Right atrium auricular region (tissue), 2 donors: ENCODE measurements at regions not wholly inside any gene's neighbourhood (a gene's known extent, or its start where the extent isn't known, plus 50 kb on each side); places are given as distances from the start of the nearest gene placed in this dataset.
A peak's percentile ranks its signal among the peaks of the same experiment; 100 is the strongest.

Experiments used
- DNase-seq: peaks from one replicate; pipeline ENCODE4 v3.0.0-alpha.2; 2019; ENCODE audit warnings: low spot score
- H3K27ac ChIP-seq, 2 donors: fragments of 200-600 bp; sonication (generic); 1 replicate in 1 of 2; 2 replicates in 1 of 2; pipeline ENCODE4 v1.5.1; 2016 to 2019
- H3K27me3 ChIP-seq, 2 donors: fragments of 200-600 bp; sonication (generic); one replicate each; pipeline versions ENCODE4 v1.5.1 to v1.6.0; 2017 to 2019
- H3K36me3 ChIP-seq: fragments of 200-600 bp; sonication (generic); one replicate; pipeline ENCODE4 v1.5.1; 2016
- H3K4me1 ChIP-seq, 2 donors: fragments of 200-600 bp; sonication (generic); one replicate each; pipeline versions ENCODE4 v1.5.1 to v1.6.0; 2017 to 2019
- H3K4me3 ChIP-seq, 2 donors: fragments of 200-600 bp; sonication (generic); 1 replicate in 1 of 2; 2 replicates in 1 of 2; pipeline ENCODE4 v1.5.1; 2017 to 2019; ENCODE audit warnings: mild to moderate bottlenecking in 1 of 2, moderate library complexity in 1 of 2
- H3K9me3 ChIP-seq, 2 donors: fragments of 200-600 bp; sonication (generic); one replicate each; pipeline ENCODE4 v1.5.1; 2019
- TF ChIP-seq, protein P1 (sequence below), 2 donors: fragments of 200-600 bp; sonication (generic); IDR thresholded peaks; one replicate each; pipeline ENCODE4 v1.5.1; 2019; ENCODE audit warnings: antibody characterized with exemption in 2 of 2

GRCh38 chr15:61654002-61654740, 406.1 kb downstream of the VPS13C start:
- no peak overlapping the region for H3K4me3 ChIP-seq
- TF ChIP-seq, protein P1, sequence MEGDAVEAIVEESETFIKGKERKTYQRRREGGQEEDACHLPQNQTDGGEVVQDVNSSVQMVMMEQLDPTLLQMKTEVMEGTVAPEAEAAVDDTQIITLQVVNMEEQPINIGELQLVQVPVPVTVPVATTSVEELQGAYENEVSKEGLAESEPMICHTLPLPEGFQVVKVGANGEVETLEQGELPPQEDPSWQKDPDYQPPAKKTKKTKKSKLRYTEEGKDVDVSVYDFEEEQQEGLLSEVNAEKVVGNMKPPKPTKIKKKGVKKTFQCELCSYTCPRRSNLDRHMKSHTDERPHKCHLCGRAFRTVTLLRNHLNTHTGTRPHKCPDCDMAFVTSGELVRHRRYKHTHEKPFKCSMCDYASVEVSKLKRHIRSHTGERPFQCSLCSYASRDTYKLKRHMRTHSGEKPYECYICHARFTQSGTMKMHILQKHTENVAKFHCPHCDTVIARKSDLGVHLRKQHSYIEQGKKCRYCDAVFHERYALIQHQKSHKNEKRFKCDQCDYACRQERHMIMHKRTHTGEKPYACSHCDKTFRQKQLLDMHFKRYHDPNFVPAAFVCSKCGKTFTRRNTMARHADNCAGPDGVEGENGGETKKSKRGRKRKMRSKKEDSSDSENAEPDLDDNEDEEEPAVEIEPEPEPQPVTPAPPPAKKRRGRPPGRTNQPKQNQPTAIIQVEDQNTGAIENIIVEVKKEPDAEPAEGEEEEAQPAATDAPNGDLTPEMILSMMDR (IDR thresholded peaks at IDR 0.05): no peak
- peak overlapping the region; percentile 19 to 48 for H3K27ac ChIP-seq
- H3K4me1 ChIP-seq: peaks cover 0 to 13% of the 10 kb centered on the region in 2 donors
- peaks cover 0 to 5% of the 10 kb centered on the region in 2 donors for H3K9me3 ChIP-seq
- no peaks in the 10 kb centered on the region for H3K27me3 ChIP-seq
- no peak for DNase-seq
- no peaks in the 10 kb centered on the region for H3K36me3 ChIP-seq

- Histone ChIP-seq H3K27me3 (no peaks in the 10 kb centered on the region), H3K36me3 (no peaks in the 10 kb centered on the region), H3K27ac (peak overlapping the region; percentile 3 to 48), H3K4me3 (no peak overlapping the region), H3K9me3 (no peaks in the 10 kb centered on the region), H3K4me1 (peaks cover 0 to 13% of the 10 kb centered on the region in 2 donors)
- TF ChIP-seq, protein P1 (IDR thresholded peaks at IDR 0.05): no peak
- DNase-seq: peak; percentile 79
These were observed 407.1 kb downstream of the VPS13C start for GRCh38 chr15:61653110-61653509.

DNA sequence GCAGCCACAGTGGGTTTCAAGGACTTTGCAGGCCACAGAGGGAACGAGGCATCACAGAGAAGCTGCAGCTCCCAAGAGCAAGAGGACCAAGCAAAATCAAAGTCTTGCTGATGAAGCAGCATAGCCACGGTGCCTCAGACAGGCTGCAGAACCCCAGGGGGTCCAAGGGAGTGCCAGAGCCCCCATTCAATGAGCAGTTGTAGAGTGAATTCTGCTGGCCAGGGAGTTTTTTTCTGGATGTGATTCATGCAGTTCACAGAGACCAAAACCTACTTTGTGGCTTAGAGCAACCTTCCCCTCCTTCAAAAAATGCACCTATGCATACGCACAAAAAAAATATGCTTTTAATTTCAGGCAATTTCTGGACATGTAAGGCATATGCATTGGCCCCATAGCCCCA, 409.0 kb downstream of the VPS13C start:
- TF ChIP-seq, protein P1 (IDR thresholded peaks at IDR 0.05): no peak
- H3K27me3 ChIP-seq: no peaks in the 10 kb centered on the region

DNA sequence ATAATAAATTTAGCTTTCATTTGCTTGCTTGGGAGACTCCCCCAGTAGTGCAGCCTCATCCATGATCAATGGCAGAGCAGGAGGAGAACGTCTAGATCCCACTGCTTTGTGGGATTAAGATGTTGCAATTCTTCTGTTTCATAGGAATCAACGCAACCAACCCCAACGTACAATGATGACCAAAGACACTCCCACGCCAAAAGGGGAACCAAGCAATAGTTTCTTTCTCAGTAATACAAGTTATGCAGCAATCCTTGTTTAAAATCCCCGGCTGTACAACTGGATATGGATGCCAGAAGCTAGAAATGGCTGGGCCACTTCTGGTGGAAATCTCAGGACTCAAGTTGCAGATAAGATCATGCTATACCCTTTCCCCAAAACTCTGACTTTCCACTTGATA, 411.2 kb downstream of the VPS13C start:
- H3K36me3 ChIP-seq: no peaks in the 10 kb centered on the region

More for the DNA sequence above, 409.0 kb downstream of the VPS13C start:
- no peak overlapping the region for H3K4me3 ChIP-seq
- no peaks in the 10 kb centered on the region for H3K9me3 ChIP-seq
- H3K36me3 ChIP-seq: no peaks in the 10 kb centered on the region
- H3K27ac ChIP-seq: no peak overlapping the region
- DNase-seq: no peak
- H3K4me1 ChIP-seq: peaks cover 0 to 13% of the 10 kb centered on the region in 2 donors

DNA sequence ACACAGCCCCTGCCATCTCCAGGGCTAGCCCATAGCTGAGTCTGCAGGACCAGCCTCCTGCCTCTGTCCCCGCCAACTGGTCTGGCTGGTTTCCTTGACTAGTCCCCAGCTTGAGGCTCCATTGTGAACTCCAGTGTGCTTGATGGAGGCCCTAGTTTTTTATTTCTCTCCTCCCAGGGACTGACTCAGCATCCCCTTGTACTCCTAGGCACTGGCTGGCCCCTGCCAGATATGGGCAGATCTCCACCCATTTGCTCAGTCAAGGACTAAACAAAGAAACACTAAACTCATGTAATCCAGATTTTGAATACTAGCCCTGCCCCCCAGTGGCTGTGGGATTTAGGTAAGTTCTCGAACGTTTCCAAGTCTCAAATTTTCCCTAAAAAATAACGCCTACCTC, 415.4 kb upstream of the RORA start:
- no peak for DNase-seq
- no peaks in the 10 kb centered on the region for H3K27me3 ChIP-seq
- no peaks in the 10 kb centered on the region for H3K9me3 ChIP-seq
- H3K27ac ChIP-seq: no peak overlapping the region
- no peaks in the 10 kb centered on the region for H3K36me3 ChIP-seq
- H3K4me1 ChIP-seq: no peaks in the 10 kb centered on the region
- no peak overlapping the region for H3K4me3 ChIP-seq
- TF ChIP-seq, protein P1 (IDR thresholded peaks at IDR 0.05): no peak

More for the DNA sequence above, 411.2 kb downstream of the VPS13C start:
- H3K9me3 ChIP-seq: no peaks in the 10 kb centered on the region
- no peak overlapping the region for H3K4me3 ChIP-seq
- H3K27me3 ChIP-seq: no peaks in the 10 kb centered on the region
- no peak overlapping the region for H3K27ac ChIP-seq
- no peak for DNase-seq
- TF ChIP-seq, protein P1 (IDR thresholded peaks at IDR 0.05): no peak
- peaks cover 0 to 8% of the 10 kb centered on the region in 2 donors for H3K4me1 ChIP-seq

DNA sequence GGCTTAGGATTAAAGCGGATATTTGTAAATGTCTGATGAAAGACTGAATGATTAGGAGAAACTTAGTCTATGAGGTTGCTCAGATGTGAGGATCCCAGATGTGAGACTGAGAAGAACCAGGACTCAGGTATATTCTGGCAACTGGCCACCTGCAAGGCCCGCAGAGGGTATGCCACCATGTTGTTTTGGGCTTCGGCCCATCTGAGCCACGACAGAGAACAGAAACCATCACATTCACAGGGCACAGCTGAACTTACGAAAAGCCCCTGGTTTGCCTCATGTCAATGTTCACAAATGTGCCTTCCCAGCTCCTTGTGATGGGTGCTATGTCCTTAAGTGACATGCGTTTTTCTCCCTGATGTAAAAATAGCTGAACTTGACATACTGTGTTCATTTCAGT, 412.5 kb upstream of the RORA start:
- TF ChIP-seq, protein P1 (IDR thresholded peaks at IDR 0.05): no peak
- no peaks in the 10 kb centered on the region for H3K27me3 ChIP-seq
- no peak overlapping the region for H3K4me3 ChIP-seq
- no peaks in the 10 kb centered on the region for H3K36me3 ChIP-seq
- H3K27ac ChIP-seq: no peak overlapping the region
- no peak for DNase-seq
- H3K9me3 ChIP-seq: no peaks in the 10 kb centered on the region
- H3K4me1 ChIP-seq: no peaks in the 10 kb centered on the region
